H9 (cell line): ENCODE measurements at regions not wholly inside any gene's neighbourhood (a gene's known extent, or its start where the extent isn't known, plus 50 kb on each side); places are given as distances from the start of the nearest gene placed in this dataset.

Experiments used
- DNase-seq: peaks from one replicate; pipeline ENCODE4 v3.0.0-alpha.2; 2017
- H2AFZ ChIP-seq: one replicate; pipeline ENCODE4 v1.6.1; 2013; ENCODE audit warnings: mild to moderate bottlenecking, low read length, control low read depth, moderate library complexity
- H2AK5ac ChIP-seq: 2 replicates; pipeline ENCODE4 v1.6.1; 2013; ENCODE audit warnings: low read length, control low read depth, mixed read lengths; ENCODE audit not compliant: insufficient read length
- H2BK120ac ChIP-seq: one replicate; pipeline ENCODE4 v1.6.1; 2013; ENCODE audit warnings: low read depth, mild to moderate bottlenecking, low read length, control low read depth, inconsistent platforms; ENCODE audit not compliant: poor library complexity, severe bottlenecking
- H2BK12ac ChIP-seq: 2 replicates; pipeline ENCODE4 v1.6.1; 2013; ENCODE audit warnings: low read length, control low read depth, mixed read lengths, low read depth; ENCODE audit not compliant: insufficient read length
- H2BK15ac ChIP-seq: 2 replicates; pipeline ENCODE4 v1.6.1; 2013; ENCODE audit warnings: low read depth, low read length, control low read depth
- H2BK20ac ChIP-seq: one replicate; pipeline ENCODE4 v1.6.1; 2013; ENCODE audit warnings: low read depth, mild to moderate bottlenecking, low read length, control low read depth, inconsistent platforms; ENCODE audit not compliant: poor library complexity, severe bottlenecking
- H2BK5ac ChIP-seq: 2 replicates; pipeline ENCODE4 v1.6.1; 2013; ENCODE audit warnings: low read length, control low read depth, mixed read lengths; ENCODE audit not compliant: insufficient read length
- H3K14ac ChIP-seq: 2 replicates; pipeline ENCODE4 v1.6.1; 2013; ENCODE audit warnings: low read length, control low read depth; ENCODE audit not compliant: insufficient read depth
- H3K18ac ChIP-seq: 2 replicates; pipeline ENCODE4 v1.6.1; 2013; ENCODE audit warnings: low read depth, mild to moderate bottlenecking, mixed read lengths, low read length, control low read depth; ENCODE audit not compliant: insufficient read length
- H3K23ac ChIP-seq: 2 replicates; pipeline ENCODE4 v1.6.1; 2013; ENCODE audit warnings: low read length, control low read depth, mixed read lengths, low read depth; ENCODE audit not compliant: insufficient read length
- H3K23me2 ChIP-seq: 2 replicates; pipeline ENCODE4 v1.6.1; 2013; ENCODE audit warnings: low read depth, mild to moderate bottlenecking, mixed read lengths, low read length, control low read depth; ENCODE audit not compliant: insufficient read length, poor library complexity, severe bottlenecking
- H3K27ac ChIP-seq: 2 replicates; pipeline ENCODE4 v1.5.1; 2013; ENCODE audit warnings: low read length, control low read depth, mixed read lengths, low read depth; ENCODE audit not compliant: insufficient read length
- H3K27me3 ChIP-seq: 2 replicates; pipeline ENCODE4 v1.6.1; 2013; ENCODE audit warnings: low read length, control low read depth, inconsistent platforms; ENCODE audit not compliant: insufficient read depth
- H3K4ac ChIP-seq: 2 replicates; pipeline ENCODE4 v1.6.1; 2013; ENCODE audit warnings: low read depth, mild to moderate bottlenecking, control low read depth, inconsistent platforms, low read length, moderate library complexity
- H3K4me1 ChIP-seq: 2 replicates; pipeline ENCODE4 v1.6.1; 2013; ENCODE audit warnings: low read length, control low read depth, inconsistent platforms; ENCODE audit not compliant: insufficient read depth
- H3K4me2 ChIP-seq: 2 replicates; pipeline ENCODE4 v1.6.1; 2013; ENCODE audit warnings: low read length, control low read depth, mixed read lengths; ENCODE audit not compliant: insufficient read length, insufficient read depth
- H3K56ac ChIP-seq: 2 replicates; pipeline ENCODE4 v1.6.1; 2013; ENCODE audit warnings: low read depth, mild to moderate bottlenecking, mixed read lengths, low read length, control low read depth; ENCODE audit not compliant: insufficient read length
- H3K79me1 ChIP-seq: 2 replicates; pipeline ENCODE4 v1.6.1; 2013; ENCODE audit warnings: low read depth, mild to moderate bottlenecking, moderate library complexity, low read length, control low read depth, inconsistent platforms; ENCODE audit not compliant: insufficient read depth, poor library complexity, severe bottlenecking
- H3K79me2 ChIP-seq: 2 replicates; pipeline ENCODE4 v1.6.1; 2013; ENCODE audit warnings: low read length, control low read depth, inconsistent platforms; ENCODE audit not compliant: insufficient read depth
- H3K9ac ChIP-seq: 2 replicates; pipeline ENCODE4 v1.6.1; 2013; ENCODE audit warnings: low read length, control low read depth, mixed read lengths; ENCODE audit not compliant: insufficient read length; ENCODE audit errors: extremely low read depth
- H3K9me3 ChIP-seq: one replicate; pipeline ENCODE4 v1.6.1; 2013; ENCODE audit warnings: low read depth, low read length, inconsistent platforms; ENCODE audit not compliant: control insufficient read depth
- H3T11ph ChIP-seq: one replicate; pipeline ENCODE4 v1.6.1; 2013; ENCODE audit warnings: mild to moderate bottlenecking, low read length, control low read depth, inconsistent platforms
- H4K20me1 ChIP-seq: one replicate; pipeline ENCODE4 v1.6.1; 2013; ENCODE audit not compliant: control insufficient read depth, insufficient read length, insufficient read depth
- H4K5ac ChIP-seq: 2 replicates; pipeline ENCODE4 v1.6.1; 2013; ENCODE audit warnings: low read depth, mild to moderate bottlenecking, mixed read lengths, low read length, control low read depth; ENCODE audit not compliant: insufficient read length
- H4K8ac ChIP-seq: replicated peaks from 2 replicates; pipeline ENCODE4 v1.6.1; 2013; ENCODE audit warnings: low read length, control low read depth, mixed read lengths, low read depth; ENCODE audit not compliant: insufficient read length
- H4K91ac ChIP-seq: 2 replicates; pipeline ENCODE4 v1.6.1; 2013; ENCODE audit warnings: low read depth, mild to moderate bottlenecking, moderate library complexity, mixed read lengths, low read length, control low read depth; ENCODE audit not compliant: insufficient read length
- H3K27ac Mint-ChIP-seq, 3 experiments: 2 replicates in 2 of 3; 3 replicates in 1 of 3; pipeline ENCODE4 v1.8.0; 2020 to 2021; ENCODE audit warnings: mixed read lengths in 3 of 3, mild to moderate bottlenecking in 1 of 3, moderate library complexity in 1 of 3
- H3K27me3 Mint-ChIP-seq: 2 replicates; pipeline ENCODE4 v1.8.0; 2021; ENCODE audit warnings: low read depth, mild to moderate bottlenecking, moderate library complexity, mixed read lengths
- H3K36me3 Mint-ChIP-seq, 3 experiments: 2 replicates in 2 of 3; 3 replicates in 1 of 3; pipeline ENCODE4 v1.8.0; 2020 to 2021; ENCODE audit warnings: low read depth in 3 of 3, mixed read lengths in 3 of 3; ENCODE audit not compliant: insufficient read depth in 1 of 3
- H3K4me1 Mint-ChIP-seq, 2 experiments: 2 replicates each; pipeline ENCODE4 v1.8.0; 2020; ENCODE audit warnings: mixed read lengths in 2 of 2
- H3K4me3 Mint-ChIP-seq, 2 experiments: 2 replicates in 1 of 2; 3 replicates in 1 of 2; pipeline ENCODE4 v1.8.0; 2020 to 2021; ENCODE audit warnings: mild to moderate bottlenecking in 2 of 2, mixed read lengths in 2 of 2, moderate library complexity in 1 of 2
- H3K9me3 Mint-ChIP-seq, 2 experiments: 2 replicates in 1 of 2; 3 replicates in 1 of 2; pipeline ENCODE4 v1.8.0; 2020; ENCODE audit warnings: mild to moderate bottlenecking in 2 of 2, mixed read lengths in 2 of 2, moderate library complexity in 1 of 2
- WGBS: extraction: QIAGEN DNeasy Blood & Tissue Kit; methylation state at CpG from one replicate; pipeline ENCODE4 v1.1.7; 2013; ENCODE audit warnings: missing lambda C conversion rate, low lambda C conversion rate, mixed read lengths; ENCODE audit not compliant: insufficient read length; ENCODE audit errors: extremely low coverage; 5-methylcytosine and 5-hydroxymethylcytosine counted together
- TF ChIP-seq, protein P1 (sequence below): fragments of 200-600 bp; sonication (generic); conservative IDR thresholded peaks from 3 replicates; pipeline ENCODE4 v1.8.0; 2021; ENCODE audit warnings: antibody characterized with exemption, mild to moderate bottlenecking

DNA sequence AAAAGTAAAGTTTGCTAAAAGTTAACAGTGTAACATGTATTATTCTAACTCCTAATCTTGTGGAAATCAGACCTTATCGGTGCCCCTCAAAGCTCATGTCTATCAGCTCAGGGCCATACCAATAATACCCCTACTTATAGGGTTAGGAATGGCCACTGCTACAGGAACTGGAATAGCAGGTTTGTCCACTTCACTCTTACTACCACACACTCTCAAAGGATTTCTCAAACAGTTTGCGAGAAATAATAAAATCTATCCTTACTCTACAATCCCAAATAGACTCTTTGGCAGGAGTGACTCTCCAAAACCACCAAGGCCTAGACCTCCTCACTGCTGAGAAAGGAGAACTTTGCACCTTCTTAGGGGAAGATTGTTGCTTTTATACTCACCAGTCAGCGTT lies 1677.7 kb downstream of the OLFM4 start:
- no peaks in the 10 kb centered on the region; the same call in 1 of the 2 replicates for H3K27me3 Mint-ChIP-seq

More for the DNA sequence above, 1677.7 kb downstream of the OLFM4 start:
- WGBS: no CpG with 5 or more reads among the region's 3 CpGs
- Histone ChIP-seq H3K27ac (no peak overlapping the region), H3T11ph (no peak overlapping the region), H4K91ac (no peak overlapping the region), H3K4me1 (no peaks in the 10 kb centered on the region), H3K23me2 (no peaks in the 10 kb centered on the region), H3K9ac (no peak overlapping the region), H4K5ac (no peak overlapping the region), H2BK5ac (no peak overlapping the region), H2AFZ (no peak overlapping the region), H2BK120ac (no peak overlapping the region), H3K14ac (no peak overlapping the region), H3K23ac (no peak overlapping the region), H3K4ac (no peak overlapping the region), H2BK15ac (no peak overlapping the region), H3K4me2 (no peak overlapping the region), H2AK5ac (no peak overlapping the region), H3K79me1 (no peaks in the 10 kb centered on the region), H4K8ac (no peak overlapping the region), H3K27me3 (no peaks in the 10 kb centered on the region), H2BK12ac (no peak overlapping the region), H2BK20ac (no peak overlapping the region), H3K9me3 (peaks cover 11% of the 10 kb centered on the region), H4K20me1 (no peaks in the 10 kb centered on the region), H3K79me2 (no peaks in the 10 kb centered on the region), H3K18ac (no peak overlapping the region), H3K56ac (no peak overlapping the region)
- no peaks in the 10 kb centered on the region for H3K4me1 Mint-ChIP-seq
- DNase-seq: no peak
- no peak overlapping the region for H3K27ac Mint-ChIP-seq
- H3K4me3 Mint-ChIP-seq: no peak overlapping the region
- H3K9me3 Mint-ChIP-seq: peaks cover 22 to 26% of the 10 kb centered on the region in 2 experiments; a peak in 4 of 5 replicates
- H3K36me3 Mint-ChIP-seq: peaks cover 8 to 42% (median 13%) of the 10 kb centered on the region in 3 experiments
- TF ChIP-seq, protein P1, sequence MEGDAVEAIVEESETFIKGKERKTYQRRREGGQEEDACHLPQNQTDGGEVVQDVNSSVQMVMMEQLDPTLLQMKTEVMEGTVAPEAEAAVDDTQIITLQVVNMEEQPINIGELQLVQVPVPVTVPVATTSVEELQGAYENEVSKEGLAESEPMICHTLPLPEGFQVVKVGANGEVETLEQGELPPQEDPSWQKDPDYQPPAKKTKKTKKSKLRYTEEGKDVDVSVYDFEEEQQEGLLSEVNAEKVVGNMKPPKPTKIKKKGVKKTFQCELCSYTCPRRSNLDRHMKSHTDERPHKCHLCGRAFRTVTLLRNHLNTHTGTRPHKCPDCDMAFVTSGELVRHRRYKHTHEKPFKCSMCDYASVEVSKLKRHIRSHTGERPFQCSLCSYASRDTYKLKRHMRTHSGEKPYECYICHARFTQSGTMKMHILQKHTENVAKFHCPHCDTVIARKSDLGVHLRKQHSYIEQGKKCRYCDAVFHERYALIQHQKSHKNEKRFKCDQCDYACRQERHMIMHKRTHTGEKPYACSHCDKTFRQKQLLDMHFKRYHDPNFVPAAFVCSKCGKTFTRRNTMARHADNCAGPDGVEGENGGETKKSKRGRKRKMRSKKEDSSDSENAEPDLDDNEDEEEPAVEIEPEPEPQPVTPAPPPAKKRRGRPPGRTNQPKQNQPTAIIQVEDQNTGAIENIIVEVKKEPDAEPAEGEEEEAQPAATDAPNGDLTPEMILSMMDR: no peak
